OCI-LY1 (cell line): ENCODE measurements at regions not wholly inside any gene's neighbourhood (a gene's known extent, or its start where the extent isn't known, plus 50 kb on each side); places are given as distances from the start of the nearest gene placed in this dataset.

Experiments used
- CTCF ChIP-seq: fragments of 200-600 bp; sonication (generic), shearing (Covaris generic); IDR thresholded peaks from 2 replicates; pipeline ENCODE4 v1.5.1; 2017; ENCODE audit warnings: mild to moderate bottlenecking, antibody characterized with exemption, low read length, moderate library complexity, mixed read lengths
- EZH2 ChIP-seq: fragments of 200-600 bp; sonication (generic), shearing (Covaris generic); IDR thresholded peaks from 2 replicates; pipeline ENCODE4 v1.8.0; 2017; ENCODE audit warnings: borderline replicate concordance, mixed run types, mild to moderate bottlenecking, antibody characterized with exemption, low read length, moderate library complexity, mixed read lengths

- TF ChIP-seq CTCF (no peak), EZH2 (no peak)
These were observed 116.3 kb upstream of the REG3A start for GRCh38 chr2:79275863-79276262.
